Omental fat pad (tissue), 3 donors: ENCODE measurements at regions not wholly inside any gene's neighbourhood (a gene's known extent, or its start where the extent isn't known, plus 50 kb on each side); places are given as distances from the start of the nearest gene placed in this dataset.

Experiments
- ATAC-seq: fragments of 150-250 bp; one replicate; pipeline ENCODE4 v1.9.1; 2016; ENCODE audit warnings: mild to moderate bottlenecking, moderate library complexity; ENCODE audit not compliant: low FRiP score
- DNase-seq: peaks from one replicate; pipeline ENCODE4 v3.0.0-alpha.2; 2019; ENCODE audit warnings: low spot score
- CTCF ChIP-seq, 3 donors: fragments of 450-650 bp; IDR thresholded peaks; one replicate each; pipeline ENCODE4 v1.5.1; 2016 to 2017; ENCODE audit warnings: antibody characterized with exemption in 3 of 3, mild to moderate bottlenecking in 3 of 3, moderate library complexity in 2 of 3

- DNase-seq: no peak
- no peak for TF ChIP-seq CTCF (IDR thresholded peaks at IDR 0.05)
- ATAC-seq: no peak
These were observed 225.6 kb downstream of the ANKRD60 start for GRCh38 chr20:58002901-58003300.

GRCh38 chr20:58001946-58002345 lies 226.5 kb downstream of the ANKRD60 start:
- no peak for ATAC-seq
- no peak for DNase-seq
- TF ChIP-seq CTCF (IDR thresholded peaks at IDR 0.05): no peak

DNA sequence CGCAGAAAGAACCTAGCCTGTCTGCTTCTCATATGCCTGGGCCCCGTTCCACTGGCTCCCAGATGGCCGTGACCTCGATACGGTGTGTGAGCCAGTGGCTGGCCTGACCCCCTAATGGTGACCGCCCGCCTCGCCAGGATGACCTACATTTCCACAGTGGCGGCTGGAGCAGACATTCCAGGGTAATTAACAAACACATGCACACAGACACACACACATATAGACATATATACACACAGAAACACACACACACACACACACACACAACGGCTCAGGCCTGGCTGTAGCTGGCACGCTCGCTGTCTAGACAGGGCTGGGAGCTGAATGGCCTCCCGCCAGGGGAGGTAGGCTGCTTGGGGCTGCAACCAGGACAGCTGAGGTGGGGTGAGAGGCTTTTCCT lies 227.1 kb downstream of the ANKRD60 start:
- ATAC-seq: no peak

DNA sequence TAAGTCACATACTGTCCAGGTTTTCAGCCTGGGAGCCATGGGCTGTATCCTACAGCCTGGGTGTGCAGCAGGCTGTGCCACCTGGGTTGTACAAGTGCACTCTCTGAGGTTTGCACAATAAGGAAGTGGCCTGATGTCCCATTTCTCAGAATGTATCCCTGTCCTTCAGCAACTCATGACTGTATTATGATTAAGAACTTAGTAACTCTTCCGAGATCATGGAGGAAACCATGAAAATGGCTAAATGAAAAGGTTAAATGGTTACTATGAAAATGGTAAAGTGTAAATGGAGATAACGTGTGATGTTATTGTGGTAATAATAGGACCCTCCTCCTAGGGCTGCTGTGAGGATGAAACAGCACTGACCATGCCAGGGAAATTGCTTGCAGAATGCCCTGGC lies 227.6 kb downstream of the ANKRD60 start:
- ATAC-seq (no peak), DNase-seq (no peak)
- TF ChIP-seq CTCF (IDR thresholded peaks at IDR 0.05): no peak

More for the DNA sequence above, 227.1 kb downstream of the ANKRD60 start:
- no peak for TF ChIP-seq CTCF (IDR thresholded peaks at IDR 0.05)
- no peak for DNase-seq

DNA sequence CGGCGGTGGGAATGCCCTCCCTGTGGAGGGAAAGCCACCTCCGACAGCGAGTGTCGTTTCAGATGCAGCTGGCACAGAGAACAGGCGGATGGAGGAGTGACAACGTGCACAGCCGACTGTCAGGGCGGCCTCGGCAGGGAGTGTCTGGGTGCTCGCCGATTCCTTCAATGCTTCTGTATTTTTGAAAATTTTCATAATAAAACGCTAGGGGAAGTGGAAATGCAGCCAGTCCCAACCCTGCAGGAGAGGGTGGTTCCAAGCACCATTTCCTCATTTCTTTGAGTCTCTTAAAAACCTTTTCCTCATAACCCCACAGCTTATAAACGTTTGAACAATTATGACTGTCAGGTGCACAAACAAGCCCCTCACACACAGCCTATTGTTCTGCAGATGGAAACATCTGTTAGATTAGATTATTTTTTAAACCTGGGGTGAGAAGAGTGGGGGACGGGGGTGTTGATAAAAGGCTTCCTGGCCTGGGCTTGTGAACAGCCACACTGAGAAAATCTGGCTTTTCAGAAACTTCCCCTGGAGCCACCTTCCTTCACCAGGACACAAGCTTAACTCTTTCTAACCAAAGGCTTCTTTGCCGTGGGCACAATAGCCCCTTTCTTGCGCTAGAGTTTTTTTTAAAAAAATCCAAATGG lies 228.9 kb downstream of the ANKRD60 start:
- DNase-seq: no peak
- no peak for TF ChIP-seq CTCF (IDR thresholded peaks at IDR 0.05)
- no peak for ATAC-seq

DNA sequence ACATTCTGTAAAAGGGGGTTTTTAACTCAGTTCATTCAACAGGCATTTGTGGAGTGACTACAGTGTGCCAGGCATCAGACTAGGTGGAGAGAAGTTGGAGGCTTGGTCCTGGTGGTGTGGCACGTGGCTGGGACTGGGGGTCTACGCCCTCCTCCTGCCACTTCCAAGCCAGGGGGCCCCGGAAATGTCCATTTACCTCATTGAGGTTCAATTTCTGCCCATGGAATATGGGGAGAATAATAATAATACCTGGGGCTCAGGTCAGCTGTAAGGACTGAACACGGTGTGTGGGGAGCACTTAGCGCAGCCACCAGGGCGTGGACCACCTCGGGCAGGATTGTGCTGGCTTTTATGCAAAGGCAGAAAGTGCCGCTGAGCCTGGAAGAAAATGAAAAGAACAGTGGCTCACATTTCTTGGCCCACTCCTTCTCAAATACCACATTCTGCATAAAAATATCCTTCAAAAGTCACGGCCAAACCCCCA lies 229.4 kb downstream of the ANKRD60 start:
- DNase-seq (no peak), ATAC-seq (no peak)
- no peak for TF ChIP-seq CTCF (IDR thresholded peaks at IDR 0.05)

DNA sequence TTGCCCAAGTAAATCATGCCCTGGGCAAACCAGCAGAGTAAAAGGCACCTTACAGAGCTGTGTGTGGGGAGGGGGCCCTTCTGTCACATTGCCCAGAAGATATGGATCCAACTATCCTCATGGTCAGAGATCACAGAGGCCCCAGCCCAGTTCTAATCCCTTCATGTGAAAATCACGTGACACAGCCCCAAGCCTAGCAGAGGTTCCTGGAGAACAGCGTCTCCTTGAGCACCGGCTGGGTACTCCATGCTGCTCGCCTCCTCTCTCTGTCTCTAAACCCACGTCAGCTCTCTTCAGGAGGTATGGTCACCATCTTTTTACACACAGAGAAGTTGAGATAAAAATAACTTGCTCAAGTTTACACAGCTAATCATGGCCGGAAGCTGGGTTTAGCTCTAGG lies 230.2 kb downstream of the ANKRD60 start:
- no peak for DNase-seq
- no peak for TF ChIP-seq CTCF (IDR thresholded peaks at IDR 0.05)
- ATAC-seq: no peak
